ENCODE measurements at regions not wholly inside any gene's neighbourhood (a gene's known extent, or its start where the extent isn't known, plus 50 kb on each side); places are given as distances from the start of the nearest gene placed in this dataset.

DNA sequence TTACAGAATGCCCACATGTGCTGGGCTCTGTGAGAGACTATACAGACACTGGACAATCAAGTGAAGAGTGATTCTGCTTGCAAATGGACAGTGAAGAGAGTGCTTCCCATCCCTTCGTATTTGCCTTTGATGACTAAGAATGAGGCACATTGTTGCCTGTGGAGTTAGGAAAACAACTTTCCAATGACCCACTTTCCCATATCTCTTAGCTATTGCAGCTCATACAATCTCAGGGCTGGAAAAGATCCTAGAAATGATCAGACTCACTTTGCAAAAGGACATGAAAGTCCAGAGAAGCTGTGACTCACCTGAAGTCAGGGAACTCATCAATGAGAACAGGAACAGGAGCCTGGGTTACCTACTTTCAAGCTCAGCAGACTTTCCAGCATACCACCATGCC lies 440.5 kb upstream of the TCF4 start:
- no peak for TF ChIP-seq GATA2 (IDR thresholded peaks at IDR 0.05; ENCODE audit: low read depth, low read length)
- no peak for TF ChIP-seq GATA3 (IDR thresholded peaks at IDR 0.05; ENCODE audit: low read depth, low read length)

Measured in SH-SY5Y (cell line).